ENCODE measurements at regions not wholly inside any gene's neighbourhood (a gene's known extent, or its start where the extent isn't known, plus 50 kb on each side); places are given as distances from the start of the nearest gene placed in this dataset.

DNA sequence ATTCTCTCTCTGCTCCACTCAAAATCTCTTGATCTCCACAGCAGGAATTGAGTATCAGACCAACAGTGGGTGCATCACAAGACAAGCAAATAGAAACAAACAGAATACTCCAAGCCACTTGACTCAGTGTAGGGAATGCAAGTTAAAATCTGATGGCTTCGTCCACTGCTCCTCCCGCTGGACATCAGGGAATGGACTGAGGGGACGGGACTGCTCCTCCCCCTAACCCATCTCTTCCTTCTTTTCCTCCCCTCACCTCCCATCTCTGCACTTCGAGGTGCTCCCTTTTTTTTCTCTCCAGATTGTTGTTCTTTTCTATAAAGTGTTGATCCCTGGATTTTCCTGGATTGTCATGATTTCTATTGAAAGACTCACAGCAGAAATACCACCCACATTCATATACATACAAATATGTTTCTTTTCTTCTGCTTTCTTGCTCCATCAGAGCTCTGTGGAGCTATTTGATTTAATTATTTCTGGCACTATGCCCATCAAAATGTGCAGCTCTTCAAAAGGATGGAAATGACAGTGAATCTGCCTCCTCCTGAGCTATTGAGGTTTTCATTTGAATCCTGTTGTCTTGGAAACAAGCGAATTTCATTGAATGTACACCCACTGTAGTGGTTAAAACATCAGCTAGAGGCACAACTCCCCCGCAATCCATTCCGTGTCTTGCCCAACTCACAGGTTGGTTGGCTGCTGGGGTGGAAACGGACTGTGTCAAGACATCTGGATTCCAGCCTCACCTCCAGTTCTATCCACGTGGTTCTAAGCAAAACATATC lies 199.7 kb downstream of the SPTSSA start:
- Histone ChIP-seq H3K27me3 (peaks cover 15% of the 10 kb centered on the region), H3K9me3 (no peaks in the 10 kb centered on the region), H3K27ac (no peak overlapping the region), H3K4me1 (ENCODE audit: control insufficient read depth in 1 of 2, insufficient read depth in 1 of 2, low read depth in 1 of 2, low read length in 1 of 2) (no peaks in the 10 kb centered on the region), H3K4me3 (ENCODE audit: low read depth in 1 of 2, low read length in 1 of 2) (no peak overlapping the region), H3K36me3 (no peaks in the 10 kb centered on the region)
- TF ChIP-seq, protein P1, sequence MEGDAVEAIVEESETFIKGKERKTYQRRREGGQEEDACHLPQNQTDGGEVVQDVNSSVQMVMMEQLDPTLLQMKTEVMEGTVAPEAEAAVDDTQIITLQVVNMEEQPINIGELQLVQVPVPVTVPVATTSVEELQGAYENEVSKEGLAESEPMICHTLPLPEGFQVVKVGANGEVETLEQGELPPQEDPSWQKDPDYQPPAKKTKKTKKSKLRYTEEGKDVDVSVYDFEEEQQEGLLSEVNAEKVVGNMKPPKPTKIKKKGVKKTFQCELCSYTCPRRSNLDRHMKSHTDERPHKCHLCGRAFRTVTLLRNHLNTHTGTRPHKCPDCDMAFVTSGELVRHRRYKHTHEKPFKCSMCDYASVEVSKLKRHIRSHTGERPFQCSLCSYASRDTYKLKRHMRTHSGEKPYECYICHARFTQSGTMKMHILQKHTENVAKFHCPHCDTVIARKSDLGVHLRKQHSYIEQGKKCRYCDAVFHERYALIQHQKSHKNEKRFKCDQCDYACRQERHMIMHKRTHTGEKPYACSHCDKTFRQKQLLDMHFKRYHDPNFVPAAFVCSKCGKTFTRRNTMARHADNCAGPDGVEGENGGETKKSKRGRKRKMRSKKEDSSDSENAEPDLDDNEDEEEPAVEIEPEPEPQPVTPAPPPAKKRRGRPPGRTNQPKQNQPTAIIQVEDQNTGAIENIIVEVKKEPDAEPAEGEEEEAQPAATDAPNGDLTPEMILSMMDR (IDR thresholded peaks at IDR 0.05) = no peak

DNA sequence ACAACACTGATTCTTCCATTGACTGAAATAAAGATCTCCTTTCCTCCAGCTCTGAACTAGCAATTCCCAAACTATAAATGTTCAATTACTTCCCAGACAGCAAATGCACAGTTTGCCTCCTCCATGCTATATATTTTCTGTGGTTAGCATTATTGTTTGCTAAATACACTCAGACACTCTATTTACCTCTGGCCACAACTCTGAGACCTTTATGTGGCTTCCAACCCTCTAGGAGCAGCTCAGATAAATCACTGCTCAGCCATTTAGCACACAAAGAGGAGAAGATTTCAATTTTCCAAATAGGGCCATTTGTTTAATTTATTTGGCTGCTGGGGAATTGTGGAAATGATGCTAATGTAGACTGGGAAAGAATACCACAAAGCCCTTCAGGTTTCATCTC lies 202.0 kb downstream of the SPTSSA start:
- Histone ChIP-seq H3K9me3 (no peaks in the 10 kb centered on the region), H3K27ac (no peak overlapping the region), H3K36me3 (no peaks in the 10 kb centered on the region), H3K27me3 (peaks cover 17% of the 10 kb centered on the region), H3K4me1 (ENCODE audit: control insufficient read depth in 1 of 2, insufficient read depth in 1 of 2, low read depth in 1 of 2, low read length in 1 of 2) (no peaks in the 10 kb centered on the region), H3K4me3 (ENCODE audit: low read depth in 1 of 2, low read length in 1 of 2) (no peak overlapping the region)
- TF ChIP-seq, protein P1 (IDR thresholded peaks at IDR 0.05) = no peak

DNA sequence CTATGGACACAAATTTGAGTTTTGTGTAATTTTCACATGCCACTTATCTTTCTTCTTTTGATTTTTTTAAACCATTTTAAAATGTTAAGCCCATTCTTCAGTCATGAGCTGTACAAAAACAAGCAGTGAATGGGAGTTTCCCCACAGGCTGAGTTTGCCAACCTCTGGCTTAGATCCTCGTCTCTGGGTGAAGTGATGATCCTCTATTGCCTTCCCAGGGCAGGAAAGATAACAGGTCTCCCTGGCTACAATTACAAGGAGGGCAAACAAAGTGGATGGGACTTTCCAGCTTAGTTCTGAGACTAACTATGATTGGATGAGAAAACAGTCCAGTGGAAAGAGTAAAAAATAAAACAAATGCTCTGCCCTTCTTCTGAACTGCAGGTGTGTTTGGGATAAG lies 203.7 kb downstream of the SPTSSA start:
- H3K4me3 ChIP-seq (ENCODE audit: low read depth in 1 of 2, low read length in 1 of 2) = no peak overlapping the region
- TF ChIP-seq, protein P1 (IDR thresholded peaks at IDR 0.05) = no peak
- no peaks in the 10 kb centered on the region for H3K36me3 ChIP-seq
- H3K27ac ChIP-seq = no peak overlapping the region
- no peaks in the 10 kb centered on the region for H3K9me3 ChIP-seq
- no peaks in the 10 kb centered on the region for H3K4me1 ChIP-seq (ENCODE audit: control insufficient read depth in 1 of 2, insufficient read depth in 1 of 2, low read depth in 1 of 2, low read length in 1 of 2)
- peaks cover 17% of the 10 kb centered on the region for H3K27me3 ChIP-seq

DNA sequence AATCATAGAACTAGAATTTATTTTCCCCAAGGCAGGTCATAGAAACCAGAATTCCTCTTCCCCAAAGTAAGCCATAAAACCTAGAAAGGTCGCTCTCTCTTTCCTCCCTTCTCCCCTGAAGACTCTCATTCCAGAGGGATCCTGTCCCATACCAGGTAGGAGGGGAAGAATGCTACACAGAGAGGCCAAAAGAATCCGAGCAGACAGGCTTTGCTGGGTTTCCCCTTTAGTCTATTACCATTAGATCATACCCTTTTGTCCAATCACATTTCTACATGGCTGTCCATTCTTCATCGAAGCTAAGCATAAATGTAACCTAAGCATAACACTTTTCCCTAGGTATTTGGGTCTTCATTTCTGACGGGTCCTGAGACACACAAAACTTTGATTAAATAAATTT lies 204.5 kb downstream of the SPTSSA start:
- Histone ChIP-seq H3K36me3 (no peaks in the 10 kb centered on the region), H3K9me3 (no peaks in the 10 kb centered on the region), H3K4me3 (ENCODE audit: low read depth in 1 of 2, low read length in 1 of 2) (no peak overlapping the region), H3K27me3 (peaks cover 17% of the 10 kb centered on the region), H3K27ac (no peak overlapping the region), H3K4me1 (ENCODE audit: control insufficient read depth in 1 of 2, insufficient read depth in 1 of 2, low read depth in 1 of 2, low read length in 1 of 2) (no peaks in the 10 kb centered on the region)
- TF ChIP-seq, protein P1 (IDR thresholded peaks at IDR 0.05) = no peak

DNA sequence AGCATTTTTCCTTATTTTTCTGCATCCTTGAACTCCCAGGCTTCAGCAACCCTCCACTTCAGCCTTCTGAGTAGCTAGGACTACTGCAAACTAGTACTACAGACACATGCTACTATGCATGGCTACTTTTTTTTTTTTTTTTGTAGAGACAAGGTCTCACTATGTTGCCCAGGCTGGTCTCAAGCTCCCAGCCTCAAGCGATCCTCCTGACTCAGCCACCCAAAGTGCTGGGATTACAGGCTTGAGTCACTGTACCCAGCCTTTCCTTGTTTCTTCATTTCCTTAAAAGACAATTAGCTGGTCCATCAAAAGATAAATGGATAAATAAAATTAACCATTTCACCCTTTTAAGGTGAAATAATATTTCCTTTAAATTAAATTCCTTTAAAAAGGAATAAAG lies 205.8 kb downstream of the SPTSSA start:
- Histone ChIP-seq H3K36me3 (no peaks in the 10 kb centered on the region), H3K27ac (no peak overlapping the region), H3K4me1 (ENCODE audit: control insufficient read depth in 1 of 2, insufficient read depth in 1 of 2, low read depth in 1 of 2, low read length in 1 of 2) (no peaks in the 10 kb centered on the region), H3K4me3 (ENCODE audit: low read depth in 1 of 2, low read length in 1 of 2) (no peak overlapping the region), H3K9me3 (no peaks in the 10 kb centered on the region), H3K27me3 (peaks cover 14% of the 10 kb centered on the region)
- TF ChIP-seq, protein P1 (IDR thresholded peaks at IDR 0.05) = no peak
